Suprapubic skin (tissue), 4 donors: ENCODE measurements at regions not wholly inside any gene's neighbourhood (a gene's known extent, or its start where the extent isn't known, plus 50 kb on each side); places are given as distances from the start of the nearest gene placed in this dataset.

Experiments used
- CTCF ChIP-seq, 2 donors: fragments of 200-600 bp in 1 of 2; fragments of 450-650 bp in 1 of 2; sonication (generic) in 1 of 2; IDR thresholded peaks; one replicate each; pipeline ENCODE4 v1.5.1; 2016 to 2019; ENCODE audit warnings: antibody characterized with exemption in 2 of 2, mild to moderate bottlenecking in 1 of 2, moderate library complexity in 1 of 2
- EP300 ChIP-seq: sonication (generic); formaldehyde crosslinking; IDR thresholded peaks from one replicate; pipeline ENCODE4 v1.6.1; 2017; ENCODE audit warnings: antibody characterized with exemption
- POLR2A ChIP-seq, 2 donors: fragments of 450-650 bp; IDR thresholded peaks; one replicate each; pipeline ENCODE4 v1.6.1; 2017; ENCODE audit warnings: antibody characterized with exemption in 2 of 2, mild to moderate bottlenecking in 2 of 2, moderate library complexity in 2 of 2
- POLR2AphosphoS5 ChIP-seq, 3 donors: sonication (generic); formaldehyde crosslinking; IDR thresholded peaks; one replicate each; pipeline ENCODE4 v1.6.1; 2017; ENCODE audit warnings: antibody characterized with exemption in 3 of 3

- no peak for TF ChIP-seq EP300
- TF ChIP-seq CTCF (IDR thresholded peaks at IDR 0.05), result no peak
- no peak for TF ChIP-seq POLR2AphosphoS5 (IDR thresholded peaks at IDR 0.05)
- TF ChIP-seq POLR2A (IDR thresholded peaks at IDR 0.05), result no peak
Measured at GRCh38 chr10:37584643-37585042, 272.8 kb downstream of the ZNF248 start.
